HG02642 (cell line): ENCODE measurements at regions not wholly inside any gene's neighbourhood (a gene's known extent, or its start where the extent isn't known, plus 50 kb on each side); places are given as distances from the start of the nearest gene placed in this dataset.
A peak's percentile ranks its signal among the peaks of the same experiment; 100 is the strongest.

Source experiments
- ATAC-seq: cut with Tn5 transposase; IDR thresholded peaks from one replicate; pipeline ENCODE4 v1.9.1; 2021; ENCODE audit warnings: mild to moderate bottlenecking; ENCODE audit not compliant: unreplicated experiment, poor library complexity

GRCh38 chr13:105107781-105108180, 1427.7 kb downstream of the EFNB2 start:
- no peak for ATAC-seq

GRCh38 chr13:105105471-105105870, 1430.0 kb downstream of the EFNB2 start:
- no peak for ATAC-seq

- no peak for ATAC-seq
Measured at GRCh38 chr13:105097521-105097920, 1437.9 kb downstream of the EFNB2 start.

GRCh38 chr13:105089858-105090643, 1445.4 kb downstream of the EFNB2 start:
- ATAC-seq = no peak

GRCh38 chr13:105087945-105088344, 1447.5 kb downstream of the EFNB2 start:
- no peak for ATAC-seq

- no peak for ATAC-seq
Measured at GRCh38 chr13:105084931-105085330, 1450.5 kb downstream of the EFNB2 start.

- no peak for ATAC-seq
Measured at GRCh38 chr13:105083992-105084391, 1451.5 kb downstream of the EFNB2 start.

GRCh38 chr13:105074755-105075154, 1460.7 kb downstream of the EFNB2 start:
- ATAC-seq = no peak

- ATAC-seq = no peak
Measured at GRCh38 chr13:105073041-105073440, 1462.4 kb downstream of the EFNB2 start.

GRCh38 chr13:105070452-105070851, 1465.0 kb downstream of the EFNB2 start:
- no peak for ATAC-seq

GRCh38 chr13:105069106-105069505, 1466.4 kb downstream of the EFNB2 start:
- no peak for ATAC-seq

GRCh38 chr13:105063676-105064075, 1471.8 kb downstream of the EFNB2 start:
- no peak for ATAC-seq

- ATAC-seq = no peak
Measured at GRCh38 chr13:105059786-105060185, 1475.7 kb downstream of the EFNB2 start.

- ATAC-seq = no peak
Measured at GRCh38 chr13:105058517-105058916, 1476.9 kb downstream of the EFNB2 start.

- no peak for ATAC-seq
Measured at GRCh38 chr13:105052711-105053110, 1482.8 kb downstream of the EFNB2 start.

GRCh38 chr13:105050686-105051085, 1484.8 kb downstream of the EFNB2 start:
- ATAC-seq = no peak

- peak; percentile 64 for ATAC-seq
Measured at GRCh38 chr13:105048677-105049076, 1486.8 kb downstream of the EFNB2 start.

GRCh38 chr13:105047676-105048295, 1487.7 kb downstream of the EFNB2 start:
- no peak for ATAC-seq

GRCh38 chr13:105037110-105037509, 1498.4 kb downstream of the EFNB2 start:
- no peak for ATAC-seq

- no peak for ATAC-seq
Measured at GRCh38 chr13:105035092-105035491, 1500.4 kb downstream of the EFNB2 start.

GRCh38 chr13:105033999-105034398, 1501.5 kb downstream of the EFNB2 start:
- ATAC-seq = no peak

- ATAC-seq = no peak
Measured at GRCh38 chr13:105031306-105031705, 1504.2 kb downstream of the EFNB2 start.
